ENCODE measurements at regions not wholly inside any gene's neighbourhood (a gene's known extent, or its start where the extent isn't known, plus 50 kb on each side); places are given as distances from the start of the nearest gene placed in this dataset.
A peak's percentile ranks its signal among the peaks of the same experiment; 100 is the strongest.

- Histone ChIP-seq H3K4me2 (peak overlapping the region; percentile 35), H3K27me3 (ENCODE audit: insufficient read depth, low read depth) (no peaks in the 10 kb centered on the region), H3K4me3 (no peak overlapping the region), H3K79me2 (ENCODE audit: low read depth) (no peaks in the 10 kb centered on the region), H3K4me1 (replicated peaks; ENCODE audit: insufficient read depth) (peaks cover 16% of the 10 kb centered on the region), H3K36me3 (ENCODE audit: low read depth) (no peaks in the 10 kb centered on the region), H2AFZ (no peak overlapping the region), H3K9me2 (ENCODE audit: insufficient read depth) (no peaks in the 10 kb centered on the region), H4K20me1 (ENCODE audit: insufficient read depth) (no peaks in the 10 kb centered on the region), H3F3A (ENCODE audit: insufficient read depth, low read depth) (peaks cover 4% of the 10 kb centered on the region; the same call in 1 of the 2 replicates), H3K9me3 (ENCODE audit: insufficient read depth, low read depth) (no peaks in the 10 kb centered on the region), H3K27ac (0 out of 2 replicates have a peak overlapping the region, but pooled peaks have one; percentile 8)
- ChIA-PET CTCF (no interaction called here), POLR2A (ENCODE audit: unreplicated experiment) (interaction anchor here (0.6 to 0.7 kb wide), 2 partner anchors 109 to 222 kb away, joined by 3 to 5 read pairs; partner anchors contain the start of gene UBL3)
- BruUV-seq (replicated peaks), result no TSS peak
- intact Hi-C loops (cut with micrococcal nuclease; ENCODE audit: unreplicated experiment), result no loop called here
- no peak for DNase-seq
- TF ChIP-seq CTCF (conservative IDR thresholded peaks at IDR 0.05), result no peak
- TF ChIP-seq EZH2 (IDR thresholded peaks at IDR 0.05; ENCODE audit: low read depth), result no peak
Measured at GRCh38 chr13:30072818-30073186, 222.4 kb upstream of the UBL3 start.

GRCh38 chr13:30071969-30072817 lies 221.8 kb upstream of the UBL3 start:
- no peaks in the 10 kb centered on the region for H3K9me3 ChIP-seq (ENCODE audit: insufficient read depth, low read depth)
- H3K9me2 ChIP-seq (ENCODE audit: insufficient read depth), result no peaks in the 10 kb centered on the region
- DNase-seq, result peak; percentile 49 to 86
- H3K79me2 ChIP-seq (ENCODE audit: low read depth), result no peaks in the 10 kb centered on the region
- TF ChIP-seq CTCF (conservative IDR thresholded peaks at IDR 0.05), result no peak
- no peak for TF ChIP-seq EZH2 (IDR thresholded peaks at IDR 0.05; ENCODE audit: low read depth)
- intact Hi-C loops (cut with micrococcal nuclease; ENCODE audit: unreplicated experiment), result no loop called here
- H3K4me1 ChIP-seq (replicated peaks; ENCODE audit: insufficient read depth), result peaks cover 16% of the 10 kb centered on the region
- POLR2A ChIA-PET (ENCODE audit: unreplicated experiment), result interaction anchor here (0.6 to 0.7 kb wide), 2 partner anchors 109 to 222 kb away, joined by 3 to 5 read pairs; partner anchors contain the start of gene UBL3
- H3F3A ChIP-seq (ENCODE audit: insufficient read depth, low read depth), result peaks cover 4% of the 10 kb centered on the region; the same call in 1 of the 2 replicates
- H3K36me3 ChIP-seq (ENCODE audit: low read depth), result no peaks in the 10 kb centered on the region
- H3K27ac ChIP-seq, result 0 out of 2 replicates have a peak overlapping the region, but pooled peaks have one; percentile 8
- peak overlapping the region; percentile 35 for H3K4me2 ChIP-seq
- no TSS peak for BruUV-seq (replicated peaks)
- no peaks in the 10 kb centered on the region for H4K20me1 ChIP-seq (ENCODE audit: insufficient read depth)
- CTCF ChIA-PET, result no interaction called here
- H3K4me3 ChIP-seq, result no peak overlapping the region
- H2AFZ ChIP-seq, result no peak overlapping the region
- H3K27me3 ChIP-seq (ENCODE audit: insufficient read depth, low read depth), result no peaks in the 10 kb centered on the region

- Histone ChIP-seq H3K79me2 (ENCODE audit: low read depth) (no peaks in the 10 kb centered on the region), H2AFZ (no peak overlapping the region), H3K4me1 (replicated peaks; ENCODE audit: insufficient read depth) (no peaks in the 10 kb centered on the region), H3K4me3 (no peak overlapping the region), H3K27me3 (ENCODE audit: insufficient read depth, low read depth) (no peaks in the 10 kb centered on the region), H3K36me3 (ENCODE audit: low read depth) (no peaks in the 10 kb centered on the region), H3F3A (ENCODE audit: insufficient read depth, low read depth) (no peaks in the 10 kb centered on the region), H3K4me2 (no peak overlapping the region), H3K27ac (no peak overlapping the region), H3K9me2 (ENCODE audit: insufficient read depth) (no peaks in the 10 kb centered on the region), H4K20me1 (ENCODE audit: insufficient read depth) (no peaks in the 10 kb centered on the region), H3K9me3 (ENCODE audit: insufficient read depth, low read depth) (no peaks in the 10 kb centered on the region)
- no peak for DNase-seq
- TF ChIP-seq EZH2 (IDR thresholded peaks at IDR 0.05; ENCODE audit: low read depth) (no peak), CTCF (conservative IDR thresholded peaks at IDR 0.05) (no peak)
- POLR2A ChIA-PET (ENCODE audit: unreplicated experiment), result no interaction called here
- BruUV-seq (replicated peaks), result no TSS peak
- CTCF ChIA-PET, result no interaction called here
- intact Hi-C loops (cut with micrococcal nuclease; ENCODE audit: unreplicated experiment), result no loop called here
Measured at GRCh38 chr13:30065181-30065580, 214.8 kb upstream of the UBL3 start.

All from PC-9 (cell line).